Gastroesophageal sphincter (tissue), 4 donors: ENCODE measurements at regions not wholly inside any gene's neighbourhood (a gene's known extent, or its start where the extent isn't known, plus 50 kb on each side); places are given as distances from the start of the nearest gene placed in this dataset.

Source experiments
- ATAC-seq: fragments of 150-250 bp; one replicate; pipeline ENCODE4 v1.9.1; 2016; ENCODE audit warnings: mild to moderate bottlenecking, moderate library complexity
- H3K27ac ChIP-seq, 4 donors: fragments of 200-600 bp; sonication (generic) in 3 of 4; 1 replicate in 3 of 4; 2 replicates in 1 of 4; pipeline ENCODE4 v1.5.1; 2016 to 2019
- H3K27me3 ChIP-seq: fragments of 200-600 bp; sonication (generic); one replicate; pipeline ENCODE4 v1.5.1; 2019
- H3K36me3 ChIP-seq, 2 donors: fragments of 200-600 bp; sonication (generic); one replicate each; pipeline ENCODE4 v1.5.1; 2019; ENCODE audit warnings: control low read depth in 1 of 2
- H3K4me1 ChIP-seq, 3 donors: fragments of 200-600 bp; sonication (generic); 1 replicate in 2 of 3; 2 replicates in 1 of 3; pipeline ENCODE4 v1.5.1; 2016 to 2019; ENCODE audit warnings: control low read depth in 2 of 3
- H3K4me3 ChIP-seq, 2 donors: fragments of 200-600 bp; sonication (generic); one replicate each; pipeline ENCODE4 v1.5.1; 2019; ENCODE audit warnings: mild to moderate bottlenecking in 1 of 2, moderate library complexity in 1 of 2
- H3K9me3 ChIP-seq, 3 donors: fragments of 200-600 bp; sonication (generic); one replicate each; pipeline ENCODE4 v1.5.1; 2017 to 2019; ENCODE audit warnings: control low read depth in 2 of 3
- EP300 ChIP-seq: sonication (generic); formaldehyde crosslinking; IDR thresholded peaks from one replicate; pipeline ENCODE4 v1.6.1; 2017; ENCODE audit warnings: antibody characterized with exemption, mild to moderate bottlenecking
- POLR2A ChIP-seq, 2 donors: fragments of 450-650 bp; IDR thresholded peaks; one replicate each; pipeline ENCODE4 v1.6.1; 2017; ENCODE audit warnings: antibody characterized with exemption in 2 of 2, mild to moderate bottlenecking in 2 of 2, moderate library complexity in 1 of 2
- POLR2AphosphoS5 ChIP-seq: sonication (generic); formaldehyde crosslinking; IDR thresholded peaks from one replicate; pipeline ENCODE4 v1.6.1; 2017; ENCODE audit warnings: antibody characterized with exemption
- WGBS, 2 donors: methylation state at CpG; one replicate each; pipeline ENCODE4 v1.1.5; 2018; ENCODE audit warnings: low coverage in 1 of 2; 5-methylcytosine and 5-hydroxymethylcytosine counted together
- small RNA-seq, 4 donors: library from RNA; depleted of rRNA; stranded (forward); fragments of <200 nt; gene quantifications; one replicate each; pipeline ENCODE3, GENCODE V24; 2016
- TF ChIP-seq, protein P1 (sequence below), 4 experiments: fragments of 200-600 bp in 2 of 4; fragments of 450-650 bp in 2 of 4; sonication (generic) in 1 of 4; IDR thresholded peaks; one replicate each; pipeline ENCODE4 v1.5.1; 2017 to 2019; ENCODE audit warnings: antibody characterized with exemption in 4 of 4, mild to moderate bottlenecking in 2 of 4, moderate library complexity in 2 of 4

DNA sequence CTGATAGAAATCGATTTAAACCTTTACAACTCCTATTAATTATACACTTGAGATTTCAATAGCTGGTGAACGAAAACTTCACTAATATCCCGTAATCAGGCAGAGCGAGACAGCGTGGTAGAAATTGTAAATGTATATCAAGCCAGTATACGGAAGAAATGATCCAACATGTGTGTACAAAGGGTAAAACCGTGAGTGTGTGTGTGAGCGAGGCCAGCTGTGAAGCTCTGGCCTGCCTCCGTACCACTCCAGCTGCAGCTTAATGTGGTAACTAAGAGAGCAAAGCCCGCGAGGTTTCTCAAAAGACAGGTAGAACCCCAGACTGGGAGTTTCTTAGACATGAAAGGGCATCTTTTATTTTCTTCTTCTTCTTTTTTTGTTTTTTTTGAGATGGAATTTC lies 52.3 kb upstream of the ZNF516 start:
- no peak overlapping the region for H3K27ac ChIP-seq
- H3K9me3 ChIP-seq: no peaks in the 10 kb centered on the region
- ATAC-seq: no peak
- H3K36me3 ChIP-seq: no peaks in the 10 kb centered on the region
- H3K4me3 ChIP-seq: no peak overlapping the region
- TF ChIP-seq POLR2AphosphoS5 (no peak), POLR2A (IDR thresholded peaks at IDR 0.05) (no peak), EP300 (no peak)
- TF ChIP-seq, protein P1, sequence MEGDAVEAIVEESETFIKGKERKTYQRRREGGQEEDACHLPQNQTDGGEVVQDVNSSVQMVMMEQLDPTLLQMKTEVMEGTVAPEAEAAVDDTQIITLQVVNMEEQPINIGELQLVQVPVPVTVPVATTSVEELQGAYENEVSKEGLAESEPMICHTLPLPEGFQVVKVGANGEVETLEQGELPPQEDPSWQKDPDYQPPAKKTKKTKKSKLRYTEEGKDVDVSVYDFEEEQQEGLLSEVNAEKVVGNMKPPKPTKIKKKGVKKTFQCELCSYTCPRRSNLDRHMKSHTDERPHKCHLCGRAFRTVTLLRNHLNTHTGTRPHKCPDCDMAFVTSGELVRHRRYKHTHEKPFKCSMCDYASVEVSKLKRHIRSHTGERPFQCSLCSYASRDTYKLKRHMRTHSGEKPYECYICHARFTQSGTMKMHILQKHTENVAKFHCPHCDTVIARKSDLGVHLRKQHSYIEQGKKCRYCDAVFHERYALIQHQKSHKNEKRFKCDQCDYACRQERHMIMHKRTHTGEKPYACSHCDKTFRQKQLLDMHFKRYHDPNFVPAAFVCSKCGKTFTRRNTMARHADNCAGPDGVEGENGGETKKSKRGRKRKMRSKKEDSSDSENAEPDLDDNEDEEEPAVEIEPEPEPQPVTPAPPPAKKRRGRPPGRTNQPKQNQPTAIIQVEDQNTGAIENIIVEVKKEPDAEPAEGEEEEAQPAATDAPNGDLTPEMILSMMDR (IDR thresholded peaks at IDR 0.05): no peak
- H3K4me1 ChIP-seq: no peaks in the 10 kb centered on the region
- WGBS, 2 donors: 43 to 60% methylated on average over 9 to 10 of the region's 11 CpGs
- no peaks in the 10 kb centered on the region for H3K27me3 ChIP-seq

GRCh38 chr18:76546436-76546835 lies 51.4 kb upstream of the ZNF516 start:
- Histone ChIP-seq H3K27me3 (no peaks in the 10 kb centered on the region), H3K4me3 (no peak overlapping the region), H3K4me1 (no peaks in the 10 kb centered on the region), H3K27ac (no peak overlapping the region), H3K36me3 (no peaks in the 10 kb centered on the region), H3K9me3 (no peaks in the 10 kb centered on the region)
- no peak for TF ChIP-seq POLR2AphosphoS5
- TF ChIP-seq POLR2A (IDR thresholded peaks at IDR 0.05): no peak
- 57 to 63% methylated on average over 5 to 6 of the region's 6 CpGs for WGBS, 2 donors
- no peak for ATAC-seq

DNA sequence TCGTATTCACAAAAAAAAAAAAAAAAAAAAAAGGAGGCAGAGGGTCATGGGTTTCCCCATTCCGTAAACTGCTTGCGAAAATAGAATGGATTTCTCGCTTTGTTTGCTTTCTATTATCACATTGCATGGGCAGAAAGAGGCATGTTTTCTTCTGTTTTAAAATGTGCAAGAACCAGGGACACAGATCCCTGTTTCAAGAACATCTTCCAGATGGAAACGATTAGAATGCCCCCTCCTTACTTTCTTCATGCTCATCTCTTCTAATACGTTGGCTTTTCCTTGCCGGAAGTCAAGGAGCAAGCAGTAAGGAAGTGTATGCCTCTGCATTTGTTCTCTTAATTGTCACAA lies 51.0 kb upstream of the ZNF516 start:
- Histone ChIP-seq H3K9me3 (no peaks in the 10 kb centered on the region), H3K36me3 (no peaks in the 10 kb centered on the region), H3K27ac (no peak overlapping the region), H3K27me3 (no peaks in the 10 kb centered on the region), H3K4me1 (no peaks in the 10 kb centered on the region), H3K4me3 (no peak overlapping the region)
- WGBS, 2 donors: 40 to 56% methylated on average over 6 to 7 of the region's 7 CpGs
- TF ChIP-seq POLR2AphosphoS5 (no peak), EP300 (no peak), POLR2A (IDR thresholded peaks at IDR 0.05) (no peak)
- TF ChIP-seq, protein P1 (IDR thresholded peaks at IDR 0.05): no peak
- ATAC-seq: peak; percentile 22

- no peak for ATAC-seq
- no peak overlapping the region for H3K27ac ChIP-seq
Observed at GRCh38 chr18:76545433-76546087, 50.5 kb upstream of the ZNF516 start.

GRCh38 chr18:76544511-76545345 lies 49.7 kb upstream of the ZNF516 start:
- Histone ChIP-seq H3K27me3 (no peaks in the 10 kb centered on the region), H3K27ac (no peak overlapping the region), H3K36me3 (no peaks in the 10 kb centered on the region), H3K4me3 (no peak overlapping the region), H3K9me3 (no peaks in the 10 kb centered on the region), H3K4me1 (no peaks in the 10 kb centered on the region)
- ATAC-seq: no peak
- TF ChIP-seq, protein P1 (IDR thresholded peaks at IDR 0.05): no peak
- 55 to 85% methylated on average over 5 to 7 of the region's 10 CpGs for WGBS, 2 donors

More at GRCh38 chr18:76545433-76546087, 50.5 kb upstream of the ZNF516 start:
- Histone ChIP-seq H3K4me3 (no peak overlapping the region), H3K36me3 (no peaks in the 10 kb centered on the region), H3K4me1 (no peaks in the 10 kb centered on the region), H3K27me3 (no peaks in the 10 kb centered on the region), H3K9me3 (no peaks in the 10 kb centered on the region)
- TF ChIP-seq, protein P1 (IDR thresholded peaks at IDR 0.05): no peak
- no peak for TF ChIP-seq POLR2AphosphoS5
- no peak for TF ChIP-seq EP300
- no peak for TF ChIP-seq POLR2A (IDR thresholded peaks at IDR 0.05)
- WGBS, 2 donors: 91 to 94% methylated on average over 12 to 14 of the region's 14 CpGs

Small RNA genes in the stretch of these regions (small RNA-seq; reads per million reads assigned to genes)
- 0 reads per million in 4 donors for gene AC139085.1
